HG03432 (cell line): ENCODE measurements at regions not wholly inside any gene's neighbourhood (a gene's known extent, or its start where the extent isn't known, plus 50 kb on each side); places are given as distances from the start of the nearest gene placed in this dataset.

Source experiments
- ATAC-seq: cut with Tn5 transposase; IDR thresholded peaks from one replicate; pipeline ENCODE4 v1.9.1; 2021; ENCODE audit warnings: mild to moderate bottlenecking, moderate library complexity; ENCODE audit not compliant: unreplicated experiment

- ATAC-seq: no peak
Measured at GRCh38 chr20:48259456-48259855, 474.2 kb upstream of the SULF2 start.

DNA sequence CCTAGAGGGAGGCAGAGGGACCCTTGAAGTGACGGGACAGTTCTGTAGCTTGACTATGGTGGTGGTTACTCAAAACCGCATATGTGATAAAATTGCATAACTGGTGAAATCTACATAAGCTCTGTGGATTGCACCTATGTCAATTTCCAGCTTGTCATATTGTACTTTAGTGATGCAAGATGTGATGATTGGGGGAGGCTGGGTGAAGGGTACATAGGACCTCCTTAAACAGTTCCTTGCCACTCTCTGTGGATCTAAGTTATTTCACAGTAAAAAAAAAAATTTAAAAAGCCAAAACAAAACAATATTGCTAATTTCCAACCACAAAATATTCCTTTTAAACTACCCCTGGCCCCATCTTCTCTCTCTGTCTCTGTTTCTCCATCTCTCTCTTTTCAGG is 472.6 kb upstream of the SULF2 start:
- ATAC-seq: no peak

GRCh38 chr20:48247961-48248360 is 462.7 kb upstream of the SULF2 start:
- no peak for ATAC-seq

DNA sequence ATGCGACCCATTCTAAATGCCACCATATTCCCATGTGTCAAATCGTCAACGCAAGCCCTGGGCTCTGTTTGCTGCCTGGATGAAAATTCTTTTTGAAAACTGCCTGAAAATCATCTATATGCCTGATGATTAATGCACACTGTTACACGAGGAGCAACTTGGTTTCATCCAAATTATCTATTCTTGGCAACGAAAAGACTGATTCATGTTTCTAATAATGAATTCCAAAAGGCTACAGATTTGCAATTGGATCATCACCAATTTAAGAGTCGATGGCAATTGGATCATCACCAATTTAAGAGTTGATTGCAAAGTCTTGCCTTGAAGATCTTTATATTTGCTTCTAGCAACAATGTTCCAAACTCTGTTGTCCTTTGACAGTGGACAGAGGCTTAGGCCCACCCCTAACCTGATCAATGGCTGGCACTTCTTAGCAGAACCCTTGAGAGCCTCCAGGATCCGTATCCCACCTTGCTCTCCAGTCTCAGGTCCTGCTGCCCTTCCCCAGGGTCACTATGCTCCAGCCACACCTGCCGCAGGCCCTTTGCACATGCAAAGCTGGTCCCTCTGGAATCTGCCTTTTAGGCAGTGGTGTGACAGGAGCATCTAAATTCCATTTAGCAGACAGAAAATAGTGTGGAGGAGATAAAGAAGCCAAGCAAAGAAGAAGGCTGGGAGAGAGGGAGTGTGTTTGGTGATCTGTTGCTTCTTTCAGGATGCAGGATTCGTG is 460.9 kb upstream of the SULF2 start:
- ATAC-seq: no peak

- no peak for ATAC-seq
Measured at GRCh38 chr20:48242623-48243022, 457.3 kb upstream of the SULF2 start.

- no peak for ATAC-seq
Measured at GRCh38 chr20:48241482-48241881, 456.2 kb upstream of the SULF2 start.

GRCh38 chr20:48238781-48239180 is 453.5 kb upstream of the SULF2 start:
- no peak for ATAC-seq

DNA sequence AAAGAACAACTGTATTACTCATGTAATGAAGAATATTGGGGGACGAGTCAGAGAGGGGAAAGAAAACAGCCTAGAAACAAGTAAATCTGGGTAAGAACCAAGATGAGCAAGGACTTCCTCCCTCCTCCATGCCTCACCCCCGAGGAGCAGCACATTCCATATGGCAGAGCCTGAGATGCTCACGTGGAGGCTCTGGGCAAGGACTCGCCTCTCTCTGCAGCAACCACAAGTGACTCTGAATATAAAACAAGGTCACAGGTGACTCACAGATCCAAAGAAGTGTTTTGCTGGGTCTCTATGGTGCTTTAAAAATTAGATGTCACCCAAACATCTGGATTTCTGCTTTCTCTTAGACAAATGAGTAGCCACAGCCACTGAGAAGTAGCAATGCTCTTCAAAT is 453.0 kb upstream of the SULF2 start:
- ATAC-seq: no peak

DNA sequence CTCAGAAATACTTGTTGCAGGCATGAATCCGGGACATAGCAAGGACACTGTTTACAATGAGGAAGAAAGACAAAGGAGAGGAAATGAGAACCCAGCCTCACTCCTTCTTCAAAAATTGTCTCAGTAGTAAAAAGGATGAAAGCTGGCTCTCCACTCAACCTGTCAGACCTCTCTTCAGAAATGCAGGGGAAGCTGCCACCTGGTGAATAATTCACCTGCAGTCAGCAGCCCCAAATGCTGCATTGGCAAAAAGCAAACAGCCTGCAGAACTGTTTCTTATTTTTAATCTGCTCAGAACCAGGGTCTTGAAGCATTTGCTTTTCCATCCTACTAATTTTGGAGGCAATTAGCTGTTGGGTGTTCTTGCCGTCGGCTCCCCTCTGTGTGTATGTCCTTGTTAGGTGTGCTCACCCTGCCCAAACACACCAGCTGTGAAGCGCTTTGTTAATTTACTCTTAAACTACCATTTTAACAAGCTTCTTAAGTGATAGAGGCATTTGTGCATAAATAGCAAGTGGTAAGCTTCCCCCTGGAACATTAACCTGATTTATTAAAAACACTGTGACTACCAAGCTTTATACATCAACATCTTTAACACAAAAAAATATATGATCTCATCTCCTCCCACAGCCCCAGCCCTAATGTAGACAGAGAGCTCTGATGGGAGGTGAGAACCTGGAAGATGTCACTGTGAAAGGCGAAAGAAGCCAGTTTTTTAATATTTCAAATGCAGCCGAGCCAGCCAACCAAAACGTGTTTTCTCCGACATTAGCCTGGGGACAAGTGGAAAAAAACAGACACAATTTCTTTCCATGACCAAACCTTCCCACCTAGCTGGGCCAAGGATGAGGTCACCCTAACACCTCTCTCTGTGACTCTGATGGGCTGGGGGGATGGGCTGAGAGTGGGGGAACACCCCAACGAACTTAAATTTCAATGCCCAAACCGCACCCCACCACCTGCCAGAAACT is 451.0 kb upstream of the SULF2 start:
- no peak for ATAC-seq

GRCh38 chr20:48234951-48235350 is 449.7 kb upstream of the SULF2 start:
- ATAC-seq: no peak

GRCh38 chr20:48231253-48231930 is 446.1 kb upstream of the SULF2 start:
- no peak for ATAC-seq

- no peak for ATAC-seq
Measured at GRCh38 chr20:48230216-48230615, 444.9 kb upstream of the SULF2 start.

- no peak for ATAC-seq
Measured at GRCh38 chr20:48227381-48227780, 442.1 kb upstream of the SULF2 start.

DNA sequence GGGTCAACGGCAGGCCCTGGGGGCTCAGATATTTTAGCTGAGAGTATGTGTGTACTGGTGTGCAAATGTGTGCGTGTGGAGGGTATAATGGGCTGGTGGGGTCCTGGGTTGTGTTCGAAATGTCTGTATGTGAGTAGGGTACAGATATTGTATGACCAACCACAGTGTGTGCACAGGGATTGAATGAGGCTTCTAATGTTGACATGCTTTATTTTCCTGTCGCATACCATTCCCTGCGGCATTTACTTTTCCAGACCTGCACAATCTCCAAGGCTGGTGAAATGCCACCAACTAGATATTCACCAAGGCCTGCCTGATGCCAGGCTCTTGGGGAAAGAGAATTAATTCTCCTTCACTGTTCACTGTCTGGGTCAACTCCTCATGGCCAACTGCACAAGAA is 441.4 kb upstream of the SULF2 start:
- no peak for ATAC-seq

DNA sequence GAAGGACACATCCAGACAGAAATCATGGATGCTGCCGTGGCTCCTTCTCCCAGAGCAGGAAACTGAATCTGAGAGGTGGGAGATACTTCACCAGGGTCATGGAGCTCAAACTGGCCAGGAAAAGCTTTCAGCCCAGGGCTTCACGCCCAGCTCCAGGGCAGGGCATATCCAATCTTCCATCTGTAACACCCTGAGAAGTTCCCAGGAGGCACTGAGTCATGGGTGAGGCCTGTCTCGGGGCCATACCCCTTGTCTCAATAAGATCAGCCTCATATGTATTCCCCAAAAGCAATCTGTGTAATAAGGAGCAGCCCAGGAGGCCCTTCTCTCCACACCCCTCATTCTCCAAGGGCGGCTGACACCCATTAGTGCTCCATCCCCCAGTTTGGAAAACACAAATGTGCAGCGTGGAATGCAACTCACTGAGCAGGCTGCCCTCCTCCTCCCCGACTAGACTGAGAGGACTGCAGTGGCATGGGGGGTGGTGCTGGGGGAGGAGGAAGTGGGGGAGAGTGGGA is 439.3 kb upstream of the SULF2 start:
- no peak for ATAC-seq

- ATAC-seq: no peak
Measured at GRCh38 chr20:48223715-48224114, 438.4 kb upstream of the SULF2 start.

- no peak for ATAC-seq
Measured at GRCh38 chr20:48222595-48223180, 437.4 kb upstream of the SULF2 start.

DNA sequence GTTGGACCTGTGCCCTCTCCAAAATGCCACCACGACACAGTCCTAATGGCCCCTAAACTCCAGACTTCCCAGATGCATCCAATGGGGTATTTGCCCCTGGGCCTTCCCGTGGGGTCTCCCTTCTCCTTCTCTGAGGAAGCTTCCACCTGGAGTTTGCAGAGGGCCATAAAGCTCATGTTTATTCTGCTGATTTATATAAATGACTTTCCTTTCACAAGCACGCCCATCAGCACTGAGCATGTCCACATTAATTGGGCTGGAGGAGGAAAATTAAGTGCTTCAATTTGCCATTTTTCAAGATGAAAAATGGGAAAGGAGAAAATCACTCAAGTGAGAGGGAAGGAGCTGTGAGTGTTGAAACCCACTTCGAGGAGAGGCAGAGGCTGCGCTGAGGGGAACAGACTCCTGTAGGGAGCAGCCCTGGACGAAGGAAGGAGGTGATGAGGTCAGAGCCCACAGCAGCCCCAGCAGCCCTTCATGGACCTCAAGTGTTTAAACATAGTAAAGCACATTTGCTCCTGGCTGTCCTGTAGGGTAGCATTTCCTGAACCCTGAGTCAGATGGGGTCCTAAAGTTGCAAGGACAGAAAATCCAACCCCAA is 434.9 kb upstream of the SULF2 start:
- ATAC-seq: no peak

- no peak for ATAC-seq
Measured at GRCh38 chr20:48219306-48219705, 434.0 kb upstream of the SULF2 start.

DNA sequence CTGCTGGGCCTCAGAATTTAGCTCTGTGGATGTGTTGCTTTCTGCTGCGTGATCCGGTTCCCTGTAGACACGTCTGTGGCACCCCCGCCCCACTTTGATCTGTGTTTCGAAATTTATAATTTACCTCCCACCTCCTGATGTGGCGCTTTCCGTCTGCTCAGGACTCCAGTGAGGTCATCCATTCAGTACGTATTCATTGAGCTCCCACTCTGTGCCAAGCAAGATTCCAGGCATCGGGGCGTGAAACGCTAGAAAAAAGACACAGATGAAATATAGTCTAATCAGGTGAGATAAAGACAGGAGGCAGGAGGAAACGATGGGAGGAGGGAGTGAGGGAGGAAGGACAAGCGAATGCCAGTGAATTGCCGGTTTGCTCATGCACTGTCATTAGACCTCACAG is 431.9 kb upstream of the SULF2 start:
- ATAC-seq: no peak

- ATAC-seq: no peak
Measured at GRCh38 chr20:48215536-48215935, 430.3 kb upstream of the SULF2 start.
